ENCODE measurements at regions not wholly inside any gene's neighbourhood (a gene's known extent, or its start where the extent isn't known, plus 50 kb on each side); places are given as distances from the start of the nearest gene placed in this dataset.

DNA sequence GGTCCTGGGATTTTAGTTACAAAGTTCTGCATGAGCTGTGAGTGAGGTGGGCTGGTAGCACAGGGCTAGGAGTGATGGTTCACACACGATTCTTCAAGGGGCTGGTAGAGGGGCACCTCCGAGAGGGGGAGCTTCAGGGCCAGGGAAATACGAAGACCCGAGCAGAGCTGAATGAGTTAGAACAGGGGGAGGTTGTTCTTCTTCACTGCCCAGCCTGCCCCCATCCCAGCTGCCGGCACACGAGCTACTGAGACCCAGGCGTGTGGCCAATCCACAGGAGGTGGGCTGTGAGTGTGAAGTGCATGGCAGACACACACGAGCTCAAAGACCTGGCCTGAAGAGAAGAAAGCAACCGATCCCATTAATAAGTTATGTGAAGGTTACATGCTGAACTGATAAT lies 256.2 kb upstream of the ZNF32 start:
- Histone ChIP-seq H3K36me3 (no peaks in the 10 kb centered on the region), H3K4me3 (ENCODE audit: low read depth, low read length) (no peak overlapping the region), H3K4me1 (peaks cover 17% of the 10 kb centered on the region), H3K9me3 (no peaks in the 10 kb centered on the region), H3K27me3 (no peaks in the 10 kb centered on the region)
- TF ChIP-seq, protein P1, sequence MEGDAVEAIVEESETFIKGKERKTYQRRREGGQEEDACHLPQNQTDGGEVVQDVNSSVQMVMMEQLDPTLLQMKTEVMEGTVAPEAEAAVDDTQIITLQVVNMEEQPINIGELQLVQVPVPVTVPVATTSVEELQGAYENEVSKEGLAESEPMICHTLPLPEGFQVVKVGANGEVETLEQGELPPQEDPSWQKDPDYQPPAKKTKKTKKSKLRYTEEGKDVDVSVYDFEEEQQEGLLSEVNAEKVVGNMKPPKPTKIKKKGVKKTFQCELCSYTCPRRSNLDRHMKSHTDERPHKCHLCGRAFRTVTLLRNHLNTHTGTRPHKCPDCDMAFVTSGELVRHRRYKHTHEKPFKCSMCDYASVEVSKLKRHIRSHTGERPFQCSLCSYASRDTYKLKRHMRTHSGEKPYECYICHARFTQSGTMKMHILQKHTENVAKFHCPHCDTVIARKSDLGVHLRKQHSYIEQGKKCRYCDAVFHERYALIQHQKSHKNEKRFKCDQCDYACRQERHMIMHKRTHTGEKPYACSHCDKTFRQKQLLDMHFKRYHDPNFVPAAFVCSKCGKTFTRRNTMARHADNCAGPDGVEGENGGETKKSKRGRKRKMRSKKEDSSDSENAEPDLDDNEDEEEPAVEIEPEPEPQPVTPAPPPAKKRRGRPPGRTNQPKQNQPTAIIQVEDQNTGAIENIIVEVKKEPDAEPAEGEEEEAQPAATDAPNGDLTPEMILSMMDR (IDR thresholded peaks at IDR 0.05; ENCODE audit: low read depth, low read length): no peak
- no peak for DNase-seq

DNA sequence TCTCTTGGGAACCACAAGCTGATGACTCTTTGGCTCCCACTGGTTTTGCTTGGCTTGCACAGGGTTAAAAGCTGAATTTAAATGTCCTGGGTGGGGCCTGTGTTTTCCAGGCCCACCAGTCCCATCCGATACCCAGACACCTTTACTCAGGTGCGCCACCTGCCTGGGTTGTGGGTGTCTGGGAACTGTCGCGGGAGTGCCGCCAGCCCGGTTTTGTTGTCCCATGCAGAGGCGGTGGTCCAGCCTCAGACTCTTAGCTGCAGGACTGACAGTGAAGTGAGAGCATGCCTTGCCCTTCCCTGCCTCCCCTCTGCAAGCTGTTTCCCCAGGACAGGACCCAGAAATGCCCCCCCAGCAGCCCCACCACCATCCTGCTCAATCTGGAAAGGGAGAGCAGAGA lies 255.6 kb upstream of the ZNF32 start:
- TF ChIP-seq, protein P1 (IDR thresholded peaks at IDR 0.05; ENCODE audit: low read depth, low read length): no peak

DNA sequence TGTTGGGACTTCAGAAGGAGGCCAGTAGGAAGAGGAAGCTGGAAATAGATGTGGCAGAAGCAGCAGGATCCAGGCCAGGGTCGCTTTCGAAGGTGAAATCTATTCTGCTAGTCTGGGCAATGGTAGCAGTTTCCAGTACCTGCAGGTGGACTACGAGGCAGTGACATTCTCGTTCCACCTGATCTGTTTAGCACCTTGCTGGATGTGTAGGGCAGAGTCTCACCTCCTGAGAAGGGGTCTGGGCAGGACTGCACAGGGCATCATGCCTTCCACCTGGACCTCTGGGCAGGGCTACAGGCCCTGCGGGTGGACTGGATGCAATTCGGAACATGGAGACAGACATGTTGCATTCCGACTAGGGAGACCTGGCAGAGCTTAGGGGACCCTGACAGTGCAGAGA lies 254.8 kb upstream of the ZNF32 start:
- Histone ChIP-seq H3K4me3 (ENCODE audit: low read depth, low read length) (no peak overlapping the region), H3K4me1 (peaks cover 28% of the 10 kb centered on the region), H3K36me3 (no peaks in the 10 kb centered on the region), H3K27me3 (no peaks in the 10 kb centered on the region), H3K9me3 (no peaks in the 10 kb centered on the region)
- TF ChIP-seq, protein P1 (IDR thresholded peaks at IDR 0.05; ENCODE audit: low read depth, low read length): no peak
- no peak for DNase-seq

More for the DNA sequence above, 255.6 kb upstream of the ZNF32 start:
- no peaks in the 10 kb centered on the region for H3K9me3 ChIP-seq
- no peaks in the 10 kb centered on the region for H3K27me3 ChIP-seq
- no peak for DNase-seq
- no peaks in the 10 kb centered on the region for H3K36me3 ChIP-seq
- no peak overlapping the region for H3K4me3 ChIP-seq (ENCODE audit: low read depth, low read length)
- peaks cover 21% of the 10 kb centered on the region for H3K4me1 ChIP-seq

DNA sequence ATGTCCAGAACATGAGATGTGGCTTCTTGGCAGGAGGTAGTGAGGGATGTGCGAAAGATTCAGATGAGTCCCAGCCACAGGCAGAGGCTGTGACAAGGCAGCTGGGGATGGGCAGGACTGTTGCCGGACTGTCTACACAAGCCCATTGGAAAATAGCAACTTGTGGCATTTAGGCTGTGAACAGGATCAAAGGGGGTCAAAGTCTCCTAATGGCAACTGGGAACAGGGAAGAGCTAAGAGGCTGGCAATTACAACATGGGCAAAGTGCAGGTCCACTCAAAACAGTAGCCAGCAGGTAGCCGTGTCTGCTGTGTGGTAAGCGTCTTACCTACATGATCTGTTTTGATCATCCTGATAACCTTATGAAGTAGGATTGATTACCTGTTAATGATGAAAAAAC lies 254.2 kb upstream of the ZNF32 start:
- H3K36me3 ChIP-seq: no peaks in the 10 kb centered on the region
- no peaks in the 10 kb centered on the region for H3K9me3 ChIP-seq
- TF ChIP-seq, protein P1 (IDR thresholded peaks at IDR 0.05; ENCODE audit: low read depth, low read length): no peak
- H3K27me3 ChIP-seq: no peaks in the 10 kb centered on the region
- no peak for DNase-seq
- peaks cover 32% of the 10 kb centered on the region for H3K4me1 ChIP-seq
- H3K4me3 ChIP-seq (ENCODE audit: low read depth, low read length): no peak overlapping the region

DNA sequence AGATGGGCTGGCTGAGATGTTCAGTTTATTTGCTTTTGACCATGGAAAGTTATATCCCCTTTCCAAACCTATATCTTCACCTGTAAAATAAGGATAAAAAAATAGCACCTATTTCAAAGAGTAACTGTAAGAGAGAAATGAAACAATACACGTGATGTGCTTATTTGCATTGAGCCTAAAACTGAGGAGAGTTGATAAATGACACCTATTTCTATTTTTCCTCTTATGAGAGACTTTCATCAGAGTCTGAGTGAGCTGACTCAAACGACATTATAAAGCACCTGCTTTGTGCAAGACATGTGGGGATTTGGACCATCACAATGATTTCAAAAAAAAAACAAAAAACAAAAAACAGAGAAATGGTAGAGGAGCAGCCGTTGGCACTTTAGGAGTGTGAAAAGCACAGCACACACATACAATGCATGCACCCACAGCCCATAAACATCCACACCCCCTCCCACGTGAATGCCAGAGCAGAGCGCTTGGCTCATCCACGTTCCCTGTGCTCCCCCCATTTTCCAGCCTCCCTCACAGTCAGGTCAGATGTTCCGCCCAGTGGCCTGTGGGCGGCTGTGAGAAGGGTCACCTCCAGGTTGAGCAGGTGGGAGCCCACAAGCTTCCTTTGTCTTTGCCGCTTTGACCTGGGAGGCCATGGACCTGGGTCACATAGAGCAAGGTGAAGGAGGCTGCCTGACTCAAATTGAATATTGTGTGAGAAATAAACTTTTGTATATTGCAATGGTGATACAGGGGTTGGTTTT lies 253.2 kb upstream of the ZNF32 start:
- TF ChIP-seq, protein P1 (IDR thresholded peaks at IDR 0.05; ENCODE audit: low read depth, low read length): no peak
- no peaks in the 10 kb centered on the region for H3K27me3 ChIP-seq
- no peaks in the 10 kb centered on the region for H3K36me3 ChIP-seq
- H3K4me1 ChIP-seq: peaks cover 32% of the 10 kb centered on the region
- no peaks in the 10 kb centered on the region for H3K9me3 ChIP-seq
- no peak for DNase-seq
- H3K4me3 ChIP-seq (ENCODE audit: low read depth, low read length): no peak overlapping the region

DNA sequence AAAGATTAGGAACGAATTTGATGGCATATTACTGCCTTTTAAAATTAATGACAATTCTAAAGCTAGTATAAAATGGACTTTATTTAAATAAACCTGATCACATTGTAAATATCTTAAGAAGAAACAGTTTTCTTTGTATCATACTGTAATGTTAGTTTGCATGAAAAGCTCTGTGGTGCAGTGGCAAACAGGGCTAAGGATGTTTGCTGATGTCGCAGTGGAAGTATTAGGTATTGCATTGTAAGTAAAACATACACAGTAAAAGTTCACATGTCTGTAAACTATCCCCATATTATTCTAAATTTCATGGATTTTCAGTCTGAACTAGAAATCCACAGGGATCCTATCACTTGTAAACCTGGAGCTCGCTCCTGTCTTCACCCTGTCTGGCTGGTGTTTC lies 252.6 kb upstream of the ZNF32 start:
- no peak overlapping the region for H3K4me3 ChIP-seq (ENCODE audit: low read depth, low read length)
- H3K36me3 ChIP-seq: no peaks in the 10 kb centered on the region
- no peaks in the 10 kb centered on the region for H3K27me3 ChIP-seq
- no peaks in the 10 kb centered on the region for H3K9me3 ChIP-seq
- TF ChIP-seq, protein P1 (IDR thresholded peaks at IDR 0.05; ENCODE audit: low read depth, low read length): peak; percentile 22; the same call in 1 of the 2 replicates
- peaks cover 32% of the 10 kb centered on the region for H3K4me1 ChIP-seq
- DNase-seq: no peak
